Thymus (tissue), 11 donors: ENCODE measurements at regions not wholly inside any gene's neighbourhood (a gene's known extent, or its start where the extent isn't known, plus 50 kb on each side); places are given as distances from the start of the nearest gene placed in this dataset.

Source experiments
- DNase-seq, 9 donors: peaks; one replicate each; pipeline ENCODE4 v3.0.0-alpha.2; 2013; ENCODE audit warnings: low spot score in 9 of 9, low read depth in 6 of 9, missing footprints in 1 of 9
- H3K27ac ChIP-seq, 2 donors: one replicate each; pipeline ENCODE4 v1.5.1; 2013; ENCODE audit warnings: control low read depth in 1 of 2, low read depth in 1 of 2, low read length in 1 of 2, mild to moderate bottlenecking in 1 of 2, moderate library complexity in 1 of 2
- H3K27me3 ChIP-seq, 2 donors: one replicate each; pipeline ENCODE4 v1.5.1; 2013; ENCODE audit warnings: low read length in 1 of 2; ENCODE audit not compliant: control insufficient read depth in 2 of 2, insufficient read depth in 1 of 2
- H3K36me3 ChIP-seq, 2 donors: one replicate each; pipeline ENCODE4 v1.5.1; 2013; ENCODE audit warnings: low read length in 1 of 2, mild to moderate bottlenecking in 1 of 2, moderate library complexity in 1 of 2; ENCODE audit not compliant: control insufficient read depth in 2 of 2, insufficient read depth in 2 of 2
- H3K4me1 ChIP-seq, 2 donors: one replicate each; pipeline ENCODE4 v1.5.1; 2013; ENCODE audit warnings: low read length in 2 of 2; ENCODE audit not compliant: control insufficient read depth in 2 of 2, insufficient read depth in 2 of 2
- H3K4me3 ChIP-seq, 2 donors: one replicate each; pipeline ENCODE4 v1.5.1; 2013; ENCODE audit warnings: low read length in 2 of 2, control low read depth in 1 of 2, mild to moderate bottlenecking in 1 of 2
- H3K9me3 ChIP-seq, 2 donors: one replicate each; pipeline ENCODE4 v1.5.1; 2013; ENCODE audit warnings: low read length in 1 of 2, mild to moderate bottlenecking in 1 of 2; ENCODE audit not compliant: control insufficient read depth in 2 of 2, insufficient read depth in 1 of 2
- WGBS: extraction: QIAGEN DNeasy Blood & Tissue Kit; methylation state at CpG from one replicate; pipeline ENCODE4 v1.1.7; 2013; 5-methylcytosine and 5-hydroxymethylcytosine counted together
- donor health status: healthy.

GRCh38 chr9:103821115-103821514 lies 273.0 kb upstream of the SMC2 start:
- 100% methylated on average over 1 of the region's 1 CpG for WGBS

GRCh38 chr9:103837940-103838339 lies 256.2 kb upstream of the SMC2 start:
- H3K4me1 ChIP-seq = no peaks in the 10 kb centered on the region
- 60% methylated on average over 1 of the region's 1 CpG for WGBS
- H3K27ac ChIP-seq = no peak overlapping the region
- DNase-seq = no peak
- no peaks in the 10 kb centered on the region for H3K27me3 ChIP-seq
- H3K36me3 ChIP-seq = no peaks in the 10 kb centered on the region
- no peak overlapping the region for H3K4me3 ChIP-seq
- peaks cover 0 to 6% of the 10 kb centered on the region in 2 donors for H3K9me3 ChIP-seq

More at GRCh38 chr9:103821115-103821514, 273.0 kb upstream of the SMC2 start:
- Histone ChIP-seq H3K4me1 (no peaks in the 10 kb centered on the region), H3K36me3 (no peaks in the 10 kb centered on the region), H3K27ac (no peak overlapping the region), H3K9me3 (no peaks in the 10 kb centered on the region), H3K27me3 (no peaks in the 10 kb centered on the region), H3K4me3 (no peak overlapping the region)
- DNase-seq = no peak

- no peaks in the 10 kb centered on the region for H3K4me1 ChIP-seq
- 98% methylated on average over 1 of the region's 1 CpG for WGBS
These were observed 254.9 kb upstream of the SMC2 start for GRCh38 chr9:103839197-103839596.

GRCh38 chr9:103867886-103868285 lies 226.2 kb upstream of the SMC2 start:
- Histone ChIP-seq H3K36me3 (no peaks in the 10 kb centered on the region), H3K4me1 (no peaks in the 10 kb centered on the region), H3K9me3 (no peaks in the 10 kb centered on the region), H3K27ac (no peak overlapping the region), H3K27me3 (no peaks in the 10 kb centered on the region), H3K4me3 (no peak overlapping the region)
- 91% methylated on average over 1 of the region's 1 CpG for WGBS
- DNase-seq = no peak

More at GRCh38 chr9:103839197-103839596, 254.9 kb upstream of the SMC2 start:
- no peak overlapping the region for H3K27ac ChIP-seq
- no peak overlapping the region for H3K4me3 ChIP-seq
- DNase-seq = no peak
- no peaks in the 10 kb centered on the region for H3K27me3 ChIP-seq
- no peaks in the 10 kb centered on the region for H3K36me3 ChIP-seq
- peaks cover 0 to 6% of the 10 kb centered on the region in 2 donors for H3K9me3 ChIP-seq

- no peak overlapping the region for H3K4me3 ChIP-seq
- no peak overlapping the region for H3K27ac ChIP-seq
- H3K27me3 ChIP-seq = no peaks in the 10 kb centered on the region
- DNase-seq = no peak
- H3K36me3 ChIP-seq = no peaks in the 10 kb centered on the region
- H3K9me3 ChIP-seq = no peaks in the 10 kb centered on the region
- WGBS = 88% methylated on average over 7 of the region's 7 CpGs
- H3K4me1 ChIP-seq = no peaks in the 10 kb centered on the region
These were observed 221.3 kb upstream of the SMC2 start for GRCh38 chr9:103872811-103873210.

GRCh38 chr9:103881419-103881818 lies 212.7 kb upstream of the SMC2 start:
- WGBS = 98% methylated on average over 2 of the region's 2 CpGs

GRCh38 chr9:103889989-103890388 lies 204.1 kb upstream of the SMC2 start:
- H3K4me3 ChIP-seq = no peak overlapping the region
- no peaks in the 10 kb centered on the region for H3K36me3 ChIP-seq
- H3K27me3 ChIP-seq = no peaks in the 10 kb centered on the region

More at GRCh38 chr9:103881419-103881818, 212.7 kb upstream of the SMC2 start:
- Histone ChIP-seq H3K9me3 (no peaks in the 10 kb centered on the region), H3K36me3 (no peaks in the 10 kb centered on the region), H3K27ac (no peak overlapping the region), H3K27me3 (no peaks in the 10 kb centered on the region), H3K4me3 (no peak overlapping the region), H3K4me1 (no peaks in the 10 kb centered on the region)
- no peak for DNase-seq

GRCh38 chr9:103894184-103894583 lies 199.9 kb upstream of the SMC2 start:
- no peak overlapping the region for H3K4me3 ChIP-seq
- no peaks in the 10 kb centered on the region for H3K27me3 ChIP-seq
- no peaks in the 10 kb centered on the region for H3K9me3 ChIP-seq
- H3K4me1 ChIP-seq = no peaks in the 10 kb centered on the region
- H3K27ac ChIP-seq = no peak overlapping the region
- WGBS = 73% methylated on average over 2 of the region's 2 CpGs
- H3K36me3 ChIP-seq = no peaks in the 10 kb centered on the region
- DNase-seq = no peak

More at GRCh38 chr9:103889989-103890388, 204.1 kb upstream of the SMC2 start:
- DNase-seq = no peak
- H3K27ac ChIP-seq = no peak overlapping the region
- H3K4me1 ChIP-seq = no peaks in the 10 kb centered on the region
- no peaks in the 10 kb centered on the region for H3K9me3 ChIP-seq

GRCh38 chr9:103898550-103898949 lies 195.6 kb upstream of the SMC2 start:
- no peak for DNase-seq
- no peaks in the 10 kb centered on the region for H3K9me3 ChIP-seq
- no peaks in the 10 kb centered on the region for H3K27me3 ChIP-seq
- 38% methylated on average over 1 of the region's 1 CpG for WGBS
- no peak overlapping the region for H3K4me3 ChIP-seq
- no peak overlapping the region for H3K27ac ChIP-seq
- H3K4me1 ChIP-seq = no peaks in the 10 kb centered on the region
- no peaks in the 10 kb centered on the region for H3K36me3 ChIP-seq

GRCh38 chr9:103899866-103900265 lies 194.2 kb upstream of the SMC2 start:
- no peaks in the 10 kb centered on the region for H3K9me3 ChIP-seq
- WGBS = 17% methylated on average over 1 of the region's 1 CpG
- no peaks in the 10 kb centered on the region for H3K36me3 ChIP-seq
- no peak for DNase-seq
- H3K4me1 ChIP-seq = no peaks in the 10 kb centered on the region
- no peak overlapping the region for H3K27ac ChIP-seq
- no peaks in the 10 kb centered on the region for H3K27me3 ChIP-seq
- no peak overlapping the region for H3K4me3 ChIP-seq
